ENCODE measurements at regions not wholly inside any gene's neighbourhood (a gene's known extent, or its start where the extent isn't known, plus 50 kb on each side); places are given as distances from the start of the nearest gene placed in this dataset.

- no peak overlapping the region for H3K9ac ChIP-seq (ENCODE audit: insufficient read depth, low read length, poor library complexity, severe bottlenecking)
- WGBS (ENCODE audit: insufficient coverage): 95% methylated on average over 4 of the region's 10 CpGs
- no peaks in the 10 kb centered on the region for H3K4me1 ChIP-seq (ENCODE audit: control insufficient read depth in 1 of 2, insufficient read depth in 2 of 2, low read length in 2 of 2)
- Mint-ChIP-seq H3K4me1 (no peaks in the 10 kb centered on the region), H3K9me3 (no peaks in the 10 kb centered on the region), H3K27ac (no peak overlapping the region), H3K27me3 (ENCODE audit: low read depth in 3 of 3) (peaks cover 0 to 2% (median 0%) of the 10 kb centered on the region in 3 donors), H3K36me3 (no peaks in the 10 kb centered on the region), H3K4me3 (no peak overlapping the region)
- no peaks in the 10 kb centered on the region for H3K9me3 ChIP-seq (replicated peaks in 1 of 2; ENCODE audit: control insufficient read depth in 1 of 2, insufficient read depth in 1 of 2, low read length in 2 of 2)
- intact Hi-C loops (cut with micrococcal nuclease): no loop called here
- H3K27ac ChIP-seq (ENCODE audit: low read depth in 1 of 2, low read length in 2 of 2): no peak overlapping the region
- TF ChIP-seq, protein P1, sequence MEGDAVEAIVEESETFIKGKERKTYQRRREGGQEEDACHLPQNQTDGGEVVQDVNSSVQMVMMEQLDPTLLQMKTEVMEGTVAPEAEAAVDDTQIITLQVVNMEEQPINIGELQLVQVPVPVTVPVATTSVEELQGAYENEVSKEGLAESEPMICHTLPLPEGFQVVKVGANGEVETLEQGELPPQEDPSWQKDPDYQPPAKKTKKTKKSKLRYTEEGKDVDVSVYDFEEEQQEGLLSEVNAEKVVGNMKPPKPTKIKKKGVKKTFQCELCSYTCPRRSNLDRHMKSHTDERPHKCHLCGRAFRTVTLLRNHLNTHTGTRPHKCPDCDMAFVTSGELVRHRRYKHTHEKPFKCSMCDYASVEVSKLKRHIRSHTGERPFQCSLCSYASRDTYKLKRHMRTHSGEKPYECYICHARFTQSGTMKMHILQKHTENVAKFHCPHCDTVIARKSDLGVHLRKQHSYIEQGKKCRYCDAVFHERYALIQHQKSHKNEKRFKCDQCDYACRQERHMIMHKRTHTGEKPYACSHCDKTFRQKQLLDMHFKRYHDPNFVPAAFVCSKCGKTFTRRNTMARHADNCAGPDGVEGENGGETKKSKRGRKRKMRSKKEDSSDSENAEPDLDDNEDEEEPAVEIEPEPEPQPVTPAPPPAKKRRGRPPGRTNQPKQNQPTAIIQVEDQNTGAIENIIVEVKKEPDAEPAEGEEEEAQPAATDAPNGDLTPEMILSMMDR (IDR thresholded peaks at IDR 0.05): no peak
- H3K36me3 ChIP-seq (replicated peaks in 1 of 2; ENCODE audit: control insufficient read depth in 1 of 2, insufficient read depth in 2 of 2, low read length in 2 of 2): no peaks in the 10 kb centered on the region
- no peaks in the 10 kb centered on the region for H3K27me3 ChIP-seq (ENCODE audit: control insufficient read depth in 2 of 2, insufficient read depth in 2 of 2, low read length in 2 of 2)
- H4K20me1 ChIP-seq (ENCODE audit: insufficient read depth, low read length): no peaks in the 10 kb centered on the region
- DNase-seq: no peak
- no peak overlapping the region for H3K4me3 ChIP-seq (replicated peaks in 1 of 3; ENCODE audit: low read depth in 2 of 3, low read length in 3 of 3)
- no peaks in the 10 kb centered on the region for H3K79me2 ChIP-seq (ENCODE audit: insufficient read depth, low read length)
- no peak overlapping the region for H3K4me2 ChIP-seq (replicated peaks; ENCODE audit: extremely low read depth, low read length, poor library complexity, severe bottlenecking)
- no peak overlapping the region for H2AFZ ChIP-seq (ENCODE audit: insufficient read depth, low read depth, low read length, poor library complexity, severe bottlenecking)
Observed at GRCh38 chr6:126107475-126108166, 121.3 kb downstream of the TRMT11 start.

DNA sequence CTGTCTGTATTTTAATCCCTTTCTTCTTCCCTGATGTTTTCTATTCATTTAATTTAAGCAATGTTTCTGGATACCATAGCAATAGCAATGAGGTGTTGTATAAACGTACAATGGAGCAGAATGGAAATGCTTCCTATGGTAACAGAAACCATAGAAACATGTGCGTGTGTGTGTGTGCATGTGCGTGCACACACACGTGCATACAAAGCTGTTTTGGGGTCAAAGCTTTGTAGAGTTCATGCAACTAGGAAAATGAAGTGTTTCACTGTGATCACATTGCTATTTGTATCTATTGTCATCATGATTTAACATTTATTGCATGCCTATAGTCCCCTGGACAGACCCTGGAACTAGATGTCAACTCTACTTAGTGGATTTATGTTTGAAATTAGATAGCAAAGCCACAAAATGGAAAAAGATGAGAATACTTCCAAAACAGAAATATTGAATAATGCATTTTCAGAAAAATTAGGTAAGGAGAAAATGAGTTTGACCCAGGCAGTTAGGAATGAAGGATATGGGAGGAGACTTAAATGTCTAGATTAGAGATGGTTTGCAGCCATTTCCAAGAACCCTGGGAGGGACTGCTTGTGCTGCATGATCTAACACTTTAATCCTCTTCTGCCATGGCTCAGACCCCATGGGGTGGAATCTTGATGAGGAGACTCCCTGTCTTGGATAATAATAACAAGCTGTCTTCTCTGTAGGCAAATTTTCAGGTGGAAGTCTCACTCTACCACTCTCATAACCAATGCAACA is 124.4 kb downstream of the TRMT11 start:
- Histone ChIP-seq H4K20me1 (ENCODE audit: insufficient read depth, low read length) (no peaks in the 10 kb centered on the region), H3K4me2 (replicated peaks; ENCODE audit: extremely low read depth, low read length, poor library complexity, severe bottlenecking) (no peak overlapping the region), H3K9me3 (replicated peaks in 1 of 2; ENCODE audit: control insufficient read depth in 1 of 2, insufficient read depth in 1 of 2, low read length in 2 of 2) (no peaks in the 10 kb centered on the region), H3K4me1 (ENCODE audit: control insufficient read depth in 1 of 2, insufficient read depth in 2 of 2, low read length in 2 of 2) (no peaks in the 10 kb centered on the region), H3K27ac (ENCODE audit: low read depth in 1 of 2, low read length in 2 of 2) (no peak overlapping the region), H3K9ac (ENCODE audit: insufficient read depth, low read length, poor library complexity, severe bottlenecking) (no peak overlapping the region), H3K36me3 (replicated peaks in 1 of 2; ENCODE audit: control insufficient read depth in 1 of 2, insufficient read depth in 2 of 2, low read length in 2 of 2) (no peaks in the 10 kb centered on the region), H2AFZ (ENCODE audit: insufficient read depth, low read depth, low read length, poor library complexity, severe bottlenecking) (no peak overlapping the region), H3K27me3 (ENCODE audit: control insufficient read depth in 2 of 2, insufficient read depth in 2 of 2, low read length in 2 of 2) (no peaks in the 10 kb centered on the region), H3K79me2 (ENCODE audit: insufficient read depth, low read length) (no peaks in the 10 kb centered on the region), H3K4me3 (replicated peaks in 1 of 3; ENCODE audit: low read depth in 2 of 3, low read length in 3 of 3) (no peak overlapping the region)
- no peak for DNase-seq
- no peaks in the 10 kb centered on the region for H3K27me3 Mint-ChIP-seq (ENCODE audit: low read depth in 3 of 3)
- no peaks in the 10 kb centered on the region for H3K4me1 Mint-ChIP-seq
- no peaks in the 10 kb centered on the region for H3K9me3 Mint-ChIP-seq
- no CpG with 5 or more reads among the region's 4 CpGs for WGBS (ENCODE audit: insufficient coverage)
- H3K27ac Mint-ChIP-seq: no peak overlapping the region
- H3K36me3 Mint-ChIP-seq: no peaks in the 10 kb centered on the region
- TF ChIP-seq, protein P1 (IDR thresholded peaks at IDR 0.05): no peak
- no peak overlapping the region for H3K4me3 Mint-ChIP-seq
- intact Hi-C loops (cut with micrococcal nuclease): no loop called here
